Fibroblast of the conjunctiva (primary cell): ENCODE measurements at regions not wholly inside any gene's neighbourhood (a gene's known extent, or its start where the extent isn't known, plus 50 kb on each side); places are given as distances from the start of the nearest gene placed in this dataset.

Source experiments
- DNase-seq: peaks from one replicate; pipeline ENCODE4 v3.0.0-alpha.2; 2010; ENCODE audit warnings: low read depth

- DNase-seq, result no peak
These were observed 156.2 kb upstream of the RGS18 start for GRCh38 chr1:192002063-192002462.

GRCh38 chr1:192003295-192004077 lies 154.8 kb upstream of the RGS18 start:
- no peak for DNase-seq

GRCh38 chr1:192005976-192006375 lies 152.3 kb upstream of the RGS18 start:
- DNase-seq, result no peak

GRCh38 chr1:192008281-192008825 lies 149.9 kb upstream of the RGS18 start:
- no peak for DNase-seq

- no peak for DNase-seq
These were observed 147.9 kb upstream of the RGS18 start for GRCh38 chr1:192010406-192010805.

- no peak for DNase-seq
These were observed 146.7 kb upstream of the RGS18 start for GRCh38 chr1:192011525-192011924.

GRCh38 chr1:192022827-192023226 lies 135.4 kb upstream of the RGS18 start:
- no peak for DNase-seq

- DNase-seq, result no peak
These were observed 133.4 kb upstream of the RGS18 start for GRCh38 chr1:192024881-192025280.

GRCh38 chr1:192038567-192038966 lies 119.7 kb upstream of the RGS18 start:
- no peak for DNase-seq

- DNase-seq, result no peak
These were observed 113.1 kb upstream of the RGS18 start for GRCh38 chr1:192045131-192045530.

- no peak for DNase-seq
These were observed 104.7 kb upstream of the RGS18 start for GRCh38 chr1:192053531-192053971.

GRCh38 chr1:192057766-192058165 lies 100.5 kb upstream of the RGS18 start:
- no peak for DNase-seq

GRCh38 chr1:192059407-192059806 lies 98.9 kb upstream of the RGS18 start:
- no peak for DNase-seq

GRCh38 chr1:192061556-192061955 lies 96.7 kb upstream of the RGS18 start:
- no peak for DNase-seq

GRCh38 chr1:192065087-192065486 lies 93.2 kb upstream of the RGS18 start:
- DNase-seq, result no peak

GRCh38 chr1:192066202-192066601 lies 92.1 kb upstream of the RGS18 start:
- DNase-seq, result no peak

GRCh38 chr1:192067360-192067759 lies 90.9 kb upstream of the RGS18 start:
- no peak for DNase-seq

GRCh38 chr1:192070213-192070612 lies 88.0 kb upstream of the RGS18 start:
- no peak for DNase-seq

- no peak for DNase-seq
These were observed 77.6 kb upstream of the RGS18 start for GRCh38 chr1:192080684-192081083.

- DNase-seq, result no peak
These were observed 76.9 kb upstream of the RGS18 start for GRCh38 chr1:192081359-192081758.

- DNase-seq, result no peak
These were observed 71.6 kb upstream of the RGS18 start for GRCh38 chr1:192086644-192087043.

- DNase-seq, result no peak
These were observed 70.9 kb upstream of the RGS18 start for GRCh38 chr1:192087334-192087733.

GRCh38 chr1:192088496-192088895 lies 69.8 kb upstream of the RGS18 start:
- no peak for DNase-seq

GRCh38 chr1:192098001-192098400 lies 60.3 kb upstream of the RGS18 start:
- DNase-seq, result no peak
